ENCODE measurements at regions not wholly inside any gene's neighbourhood (a gene's known extent, or its start where the extent isn't known, plus 50 kb on each side); places are given as distances from the start of the nearest gene placed in this dataset.

DNA sequence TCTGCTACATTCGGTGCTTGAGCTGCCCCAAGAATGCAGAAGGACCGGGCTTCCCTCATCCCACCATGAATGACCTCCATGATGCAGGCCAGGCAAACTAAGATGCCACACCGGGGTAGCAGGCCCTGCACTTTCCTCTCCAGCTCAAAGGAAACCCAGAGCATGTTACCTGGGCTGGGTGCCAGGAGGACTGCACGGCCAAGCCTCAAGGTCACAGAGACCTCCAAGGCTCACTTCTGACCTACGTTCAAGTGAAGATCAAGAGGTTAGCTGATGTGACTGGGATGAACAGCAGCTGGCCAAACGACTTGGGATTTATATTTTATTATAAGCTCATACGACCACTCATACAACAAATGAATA lies 501.8 kb downstream of the CD83 start:
- H3K27ac Mint-ChIP-seq (ENCODE audit: unreplicated experiment), result no peak overlapping the region

DNA sequence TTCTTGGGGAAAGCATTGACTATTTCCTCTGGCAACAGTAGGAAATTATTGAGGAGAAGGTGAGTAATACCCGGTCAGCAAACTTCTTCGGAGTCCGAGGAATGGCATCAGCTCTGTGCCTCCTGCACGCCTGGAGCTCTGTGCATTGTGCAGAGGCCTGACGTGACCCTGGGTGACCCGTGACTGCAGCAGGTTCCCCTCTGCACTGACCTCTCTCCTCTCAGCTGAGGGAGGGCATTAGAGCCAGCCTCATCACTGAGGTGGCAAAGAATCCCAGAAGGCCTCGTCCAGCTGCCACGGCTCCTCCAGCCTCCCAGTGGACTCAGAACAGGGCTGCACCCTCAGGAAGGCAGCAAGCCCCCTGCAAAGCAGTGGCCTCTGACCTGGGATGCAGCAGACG lies 502.9 kb downstream of the CD83 start:
- DNase-seq, result no peak
- H3K4me3 Mint-ChIP-seq (ENCODE audit: unreplicated experiment), result peak overlapping the region; percentile 56
- H3K27ac Mint-ChIP-seq (ENCODE audit: unreplicated experiment), result peak overlapping the region; percentile 77
- H3K36me3 Mint-ChIP-seq (ENCODE audit: unreplicated experiment), result peaks cover 2% of the 10 kb centered on the region
- peaks cover 7% of the 10 kb centered on the region for H3K9me3 Mint-ChIP-seq (ENCODE audit: unreplicated experiment)
- H3K27me3 Mint-ChIP-seq (ENCODE audit: unreplicated experiment), result peaks cover 9% of the 10 kb centered on the region
- peaks cover 18% of the 10 kb centered on the region for H3K4me1 Mint-ChIP-seq (ENCODE audit: low read depth, unreplicated experiment)
- TF ChIP-seq, protein P1, sequence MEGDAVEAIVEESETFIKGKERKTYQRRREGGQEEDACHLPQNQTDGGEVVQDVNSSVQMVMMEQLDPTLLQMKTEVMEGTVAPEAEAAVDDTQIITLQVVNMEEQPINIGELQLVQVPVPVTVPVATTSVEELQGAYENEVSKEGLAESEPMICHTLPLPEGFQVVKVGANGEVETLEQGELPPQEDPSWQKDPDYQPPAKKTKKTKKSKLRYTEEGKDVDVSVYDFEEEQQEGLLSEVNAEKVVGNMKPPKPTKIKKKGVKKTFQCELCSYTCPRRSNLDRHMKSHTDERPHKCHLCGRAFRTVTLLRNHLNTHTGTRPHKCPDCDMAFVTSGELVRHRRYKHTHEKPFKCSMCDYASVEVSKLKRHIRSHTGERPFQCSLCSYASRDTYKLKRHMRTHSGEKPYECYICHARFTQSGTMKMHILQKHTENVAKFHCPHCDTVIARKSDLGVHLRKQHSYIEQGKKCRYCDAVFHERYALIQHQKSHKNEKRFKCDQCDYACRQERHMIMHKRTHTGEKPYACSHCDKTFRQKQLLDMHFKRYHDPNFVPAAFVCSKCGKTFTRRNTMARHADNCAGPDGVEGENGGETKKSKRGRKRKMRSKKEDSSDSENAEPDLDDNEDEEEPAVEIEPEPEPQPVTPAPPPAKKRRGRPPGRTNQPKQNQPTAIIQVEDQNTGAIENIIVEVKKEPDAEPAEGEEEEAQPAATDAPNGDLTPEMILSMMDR (IDR thresholded peaks at IDR 0.05; ENCODE audit: partially characterized antibody, unreplicated experiment), result no peak

More for the DNA sequence above, 501.8 kb downstream of the CD83 start:
- Mint-ChIP-seq H3K36me3 (ENCODE audit: unreplicated experiment) (peaks cover 5% of the 10 kb centered on the region), H3K4me1 (ENCODE audit: low read depth, unreplicated experiment) (peaks cover 18% of the 10 kb centered on the region), H3K9me3 (ENCODE audit: unreplicated experiment) (peaks cover 7% of the 10 kb centered on the region), H3K4me3 (ENCODE audit: unreplicated experiment) (no peak overlapping the region), H3K27me3 (ENCODE audit: unreplicated experiment) (peaks cover 8% of the 10 kb centered on the region)
- TF ChIP-seq, protein P1 (IDR thresholded peaks at IDR 0.05; ENCODE audit: partially characterized antibody, unreplicated experiment), result no peak
- DNase-seq, result no peak

DNA sequence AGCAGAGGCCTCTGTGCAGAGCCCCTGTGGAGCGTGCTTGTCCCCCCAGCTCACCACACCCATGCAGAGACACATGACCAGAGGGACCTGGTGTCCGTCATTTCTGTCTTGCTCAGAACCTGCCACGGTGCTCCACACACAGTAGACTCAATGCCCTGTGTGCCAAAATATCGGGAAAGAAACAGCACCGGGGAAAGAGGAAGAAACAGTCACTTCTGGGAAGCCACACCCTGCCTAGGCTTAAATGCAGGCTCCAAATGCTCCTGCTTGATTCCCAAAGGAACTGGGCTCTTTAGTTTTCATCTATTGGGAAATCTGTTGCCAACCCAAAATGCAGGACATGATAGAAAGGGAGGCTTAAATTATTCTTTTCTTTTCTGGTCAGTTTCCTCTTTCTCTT lies 503.9 kb downstream of the CD83 start:
- Mint-ChIP-seq H3K36me3 (ENCODE audit: unreplicated experiment) (no peaks in the 10 kb centered on the region), H3K9me3 (ENCODE audit: unreplicated experiment) (peaks cover 7% of the 10 kb centered on the region), H3K4me3 (ENCODE audit: unreplicated experiment) (peak overlapping the region; percentile 56), H3K27me3 (ENCODE audit: unreplicated experiment) (peaks cover 9% of the 10 kb centered on the region), H3K27ac (ENCODE audit: unreplicated experiment) (peak overlapping the region; percentile 77), H3K4me1 (ENCODE audit: low read depth, unreplicated experiment) (peaks cover 18% of the 10 kb centered on the region)
- TF ChIP-seq, protein P1 (IDR thresholded peaks at IDR 0.05; ENCODE audit: partially characterized antibody, unreplicated experiment), result no peak
- no peak for DNase-seq

DNA sequence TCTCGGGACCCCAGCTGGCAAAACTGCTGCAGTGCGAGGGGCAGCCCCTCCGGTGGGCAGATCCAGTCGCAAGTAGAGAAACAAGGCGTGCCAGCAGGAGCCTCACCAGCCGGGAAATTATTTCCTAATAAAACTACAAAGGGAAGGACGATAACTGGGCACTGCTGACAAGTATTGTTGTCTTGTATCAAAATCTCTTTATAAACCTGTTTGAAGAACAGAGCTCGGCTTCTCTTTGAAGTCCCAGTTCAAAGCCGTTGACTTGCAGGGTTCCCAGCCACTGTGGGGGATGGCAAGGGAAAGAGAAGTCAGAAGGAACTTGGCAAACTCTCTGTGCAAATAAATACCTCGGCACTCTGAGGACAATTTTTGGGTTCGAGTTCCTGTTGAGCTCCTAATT lies 504.5 kb downstream of the CD83 start:
- H3K9me3 Mint-ChIP-seq (ENCODE audit: unreplicated experiment), result peaks cover 7% of the 10 kb centered on the region
- H3K36me3 Mint-ChIP-seq (ENCODE audit: unreplicated experiment), result no peaks in the 10 kb centered on the region
- H3K27ac Mint-ChIP-seq (ENCODE audit: unreplicated experiment), result peak overlapping the region; percentile 77
- DNase-seq, result no peak
- no peak overlapping the region for H3K4me3 Mint-ChIP-seq (ENCODE audit: unreplicated experiment)
- H3K4me1 Mint-ChIP-seq (ENCODE audit: low read depth, unreplicated experiment), result peaks cover 18% of the 10 kb centered on the region
- TF ChIP-seq, protein P1 (IDR thresholded peaks at IDR 0.05; ENCODE audit: partially characterized antibody, unreplicated experiment), result no peak
- peaks cover 13% of the 10 kb centered on the region for H3K27me3 Mint-ChIP-seq (ENCODE audit: unreplicated experiment)

DNA sequence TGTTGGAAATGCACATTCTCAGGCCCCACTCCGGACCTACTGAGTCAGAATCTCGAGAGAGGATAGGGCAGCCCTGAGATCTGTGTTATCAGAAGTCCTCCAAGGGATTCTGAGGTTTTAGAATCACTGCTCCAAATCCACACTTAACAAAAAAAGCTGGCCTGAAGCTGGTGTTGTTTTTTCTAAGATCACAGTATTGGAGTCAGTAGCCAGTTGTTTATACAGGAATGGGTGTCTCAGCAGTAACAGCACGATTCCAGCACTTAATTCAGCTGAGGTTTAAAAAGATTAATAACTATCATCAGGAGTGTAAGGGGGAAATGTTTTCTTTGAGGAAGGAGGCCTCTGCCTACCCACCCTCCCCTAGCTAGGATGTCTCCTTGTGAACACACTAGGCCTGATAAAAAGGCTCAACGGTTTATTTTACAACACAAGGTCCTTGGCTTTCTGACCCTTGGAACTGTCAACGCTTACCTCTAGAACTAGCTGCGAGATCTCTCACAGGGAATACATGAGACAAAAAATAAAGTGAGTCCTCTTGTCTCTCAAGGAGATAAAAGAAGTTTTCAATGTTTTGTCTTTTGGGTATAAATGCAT lies 505.4 kb downstream of the CD83 start:
- peaks cover 20% of the 10 kb centered on the region for H3K4me1 Mint-ChIP-seq (ENCODE audit: low read depth, unreplicated experiment)
- H3K4me3 Mint-ChIP-seq (ENCODE audit: unreplicated experiment), result no peak overlapping the region
- no peak for DNase-seq
- H3K36me3 Mint-ChIP-seq (ENCODE audit: unreplicated experiment), result no peaks in the 10 kb centered on the region
- no peak overlapping the region for H3K27ac Mint-ChIP-seq (ENCODE audit: unreplicated experiment)
- TF ChIP-seq, protein P1 (IDR thresholded peaks at IDR 0.05; ENCODE audit: partially characterized antibody, unreplicated experiment), result no peak
- H3K9me3 Mint-ChIP-seq (ENCODE audit: unreplicated experiment), result peaks cover 9% of the 10 kb centered on the region
- H3K27me3 Mint-ChIP-seq (ENCODE audit: unreplicated experiment), result peaks cover 14% of the 10 kb centered on the region

Data from glutamatergic neuron (in vitro differentiated cells).